Endothelial cell of umbilical vein (primary cell): ENCODE measurements at regions not wholly inside any gene's neighbourhood (a gene's known extent, or its start where the extent isn't known, plus 50 kb on each side); places are given as distances from the start of the nearest gene placed in this dataset.

Source experiments
- BruUV-seq: library from RNA; stranded (reverse); fragments of 400-500 nt; replicated peaks from 2 replicates; lab custom pipeline; 2021; lab: Mats Ljungman, UMichigan
- CTCF ChIA-PET: fragments of 300-600, 350-600 bp; sonication (Branson Sonifier 250); formaldehyde crosslinking; loops from one replicate; lab custom pipeline; 2021; ENCODE audit warnings: antibody characterized with exemption, inconsistent platforms; lab: Charles Lee
- POLR2A ChIA-PET: fragments of 300-600, 350-600 bp; sonication (Branson Sonifier 250); formaldehyde crosslinking; loops from one replicate; lab custom pipeline; 2021; ENCODE audit warnings: antibody characterized with exemption, inconsistent platforms; lab: Charles Lee
- DNase-seq: peaks from one replicate; pipeline ENCODE4 v3.0.0-alpha.2; 2011; ENCODE audit warnings: low read depth, low spot score
- FAIRE-seq: peaks from 2 replicates; lab custom pipeline; 2011; peaks lifted over from hg19 to GRCh38; lab: Jason Lieb, UNC
- H2AFZ ChIP-seq: 2 replicates; pipeline ENCODE4 v1.6.0; 2012; ENCODE audit warnings: low read depth, low read length, control low read depth, inconsistent platforms
- H3K27ac ChIP-seq: 2 replicates; pipeline ENCODE4 v1.5.1; 2011; ENCODE audit warnings: low read depth, mild to moderate bottlenecking, control low read depth, low read length, moderate library complexity; ENCODE audit not compliant: insufficient read depth
- H3K27me3 ChIP-seq, 2 experiments: 2 replicates each; pipeline versions ENCODE4 v1.6.0 to v1.6.1; 2011; ENCODE audit warnings: low read length in 2 of 2, mixed read lengths in 1 of 2; ENCODE audit not compliant: control insufficient read depth in 2 of 2, insufficient read depth in 2 of 2
- H3K36me3 ChIP-seq, 2 experiments: 2 replicates in 1 of 2; 3 replicates in 1 of 2; pipeline ENCODE4 v1.5.1; 2011; ENCODE audit warnings: low read length in 2 of 2, mild to moderate bottlenecking in 1 of 2, moderate library complexity in 1 of 2; ENCODE audit not compliant: control insufficient read depth in 2 of 2, insufficient read depth in 2 of 2; ENCODE audit errors: extremely low read depth in 1 of 2
- H3K4me1 ChIP-seq: 3 replicates; pipeline ENCODE4 v1.5.1; 2011; ENCODE audit warnings: mild to moderate bottlenecking, low read length; ENCODE audit not compliant: control insufficient read depth, insufficient read depth; ENCODE audit errors: extremely low read depth
- H3K4me2 ChIP-seq: 2 replicates; pipeline ENCODE4 v1.6.1; 2011; ENCODE audit warnings: low read length, control low read depth, mixed read lengths; ENCODE audit not compliant: insufficient read depth
- H3K4me3 ChIP-seq, 3 experiments: fragments of 200-600 bp in 1 of 3; sonication (generic), shearing (Covaris generic) in 1 of 3; replicated peaks in 1 of 3; 2 replicates each; pipeline ENCODE4 v1.5.1; 2011 to 2016; ENCODE audit warnings: control low read depth in 3 of 3, low read length in 3 of 3, mild to moderate bottlenecking in 2 of 3, inconsistent platforms in 1 of 3, low read depth in 1 of 3, moderate library complexity in 1 of 3; ENCODE audit not compliant: insufficient read depth in 1 of 3
- H3K79me2 ChIP-seq: 2 replicates; pipeline ENCODE4 v1.6.0; 2012; ENCODE audit warnings: low read length, inconsistent platforms; ENCODE audit not compliant: control insufficient read depth, insufficient read depth
- H3K9ac ChIP-seq: replicated peaks from 2 replicates; pipeline ENCODE3; 2011; ENCODE audit warnings: low read length, control low read depth; ENCODE audit not compliant: insufficient read depth; ENCODE audit errors: extremely low read depth
- H3K9me1 ChIP-seq: replicated peaks from 3 replicates; pipeline ENCODE4 v1.6.0; 2011; ENCODE audit warnings: mild to moderate bottlenecking, low read length; ENCODE audit not compliant: control insufficient read depth, insufficient read depth; ENCODE audit errors: extremely low read depth
- H3K9me3 ChIP-seq: replicated peaks from 2 replicates; pipeline ENCODE4 v1.5.1; 2012; ENCODE audit warnings: low read length, inconsistent platforms; ENCODE audit not compliant: control insufficient read depth, insufficient read depth
- H4K20me1 ChIP-seq: replicated peaks from 2 replicates; pipeline ENCODE3; 2011; ENCODE audit warnings: mild to moderate bottlenecking, low read length; ENCODE audit not compliant: control insufficient read depth, insufficient read depth; ENCODE audit errors: extremely low read depth
- CTCF ChIP-seq, 2 donors: IDR thresholded peaks; 1 replicate in 1 of 2; 2 replicates in 1 of 2; pipeline ENCODE4 v1.5.1; 2011; ENCODE audit warnings: low read length in 2 of 2, mild to moderate bottlenecking in 2 of 2, moderate library complexity in 2 of 2, control low read depth in 1 of 2, inconsistent platforms in 1 of 2, low read depth in 1 of 2; ENCODE audit not compliant: insufficient read depth in 1 of 2; ENCODE audit errors: extremely low read depth in 1 of 2
- EZH2 ChIP-seq: IDR thresholded peaks from 2 replicates; pipeline ENCODE4 v1.6.1; 2012; ENCODE audit warnings: borderline replicate concordance, low read depth, mild to moderate bottlenecking, moderate library complexity, low read length, inconsistent platforms; ENCODE audit not compliant: severe bottlenecking
- FOS ChIP-seq: IDR thresholded peaks from 2 replicates; pipeline ENCODE4 v1.6.1; 2011; ENCODE audit warnings: mild to moderate bottlenecking, low read length, moderate library complexity, borderline replicate concordance; ENCODE audit not compliant: insufficient read depth
- GATA2 ChIP-seq: IDR thresholded peaks from 2 replicates; pipeline ENCODE4 v1.7.0; 2011; ENCODE audit warnings: low read depth, mild to moderate bottlenecking, moderate library complexity, mixed read lengths, low read length; ENCODE audit not compliant: insufficient read length, insufficient read depth
- JUN ChIP-seq: IDR thresholded peaks from 2 replicates; pipeline ENCODE4 v1.6.1; 2011; ENCODE audit warnings: borderline replicate concordance, low read depth; ENCODE audit not compliant: insufficient read length, insufficient read depth
- MAX ChIP-seq: IDR thresholded peaks from 2 replicates; pipeline ENCODE4 v1.6.1; 2011; ENCODE audit not compliant: insufficient read depth, insufficient read length
- MYC ChIP-seq: IDR thresholded peaks from one replicate; pipeline ENCODE4 v1.6.1; 2011; ENCODE audit warnings: mild to moderate bottlenecking, low read depth, low read length
- POLR2A ChIP-seq: IDR thresholded peaks from 2 replicates; pipeline ENCODE4 v1.6.1; 2012; ENCODE audit warnings: low read depth, mild to moderate bottlenecking, control low read depth, low read length
- POLR2AphosphoS5 ChIP-seq: IDR thresholded peaks from 2 replicates; pipeline ENCODE4 v1.6.1; 2012; ENCODE audit warnings: low read depth, mild to moderate bottlenecking, control low read depth, low read length, moderate library complexity; ENCODE audit not compliant: insufficient read depth
- dilution Hi-C: fragments of 300-500 bp; cut with MboI; formaldehyde crosslinking; loops from one replicate; pipeline ENCODE4 v1.15.0; 2019; ENCODE audit warnings: low sequenced_read_pairs; ENCODE audit not compliant: extremely low pct_ligation_motif_present
- intact Hi-C: fragments of 100-400 bp; cut with micrococcal nuclease; formaldehyde crosslinking; loops from one replicate; pipeline ENCODE4 v1.10.0; 2022

- ChIA-PET CTCF (no interaction called here), POLR2A (no interaction called here)
- H2AFZ ChIP-seq = no peak overlapping the region
- TF ChIP-seq MAX (no peak), POLR2AphosphoS5 (no peak), FOS (no peak), CTCF (IDR thresholded peaks at IDR 0.05; ENCODE audit: extremely low read depth in 1 of 2, insufficient read depth in 1 of 2, low read depth in 1 of 2, low read length in 2 of 2) (no peak), POLR2A (no peak), JUN (no peak), GATA2 (no peak), MYC (no peak), EZH2 (no peak)
- H3K27ac ChIP-seq = no peak overlapping the region
- intact Hi-C loops (no loop called here), dilution Hi-C loops (no loop called here)
- H3K27me3 ChIP-seq = no peaks in the 10 kb centered on the region
- no peaks in the 10 kb centered on the region for H3K36me3 ChIP-seq
- H3K79me2 ChIP-seq = no peaks in the 10 kb centered on the region
- H3K9me3 ChIP-seq = no peaks in the 10 kb centered on the region
- BruUV-seq = no TSS peak
- H3K9ac ChIP-seq = no peak overlapping the region
- DNase-seq (no peak), FAIRE-seq (no peak)
- no peaks in the 10 kb centered on the region for H3K4me1 ChIP-seq
- no peaks in the 10 kb centered on the region for H4K20me1 ChIP-seq
- no peak overlapping the region for H3K4me2 ChIP-seq
- no peaks in the 10 kb centered on the region for H3K9me1 ChIP-seq
- no peak overlapping the region for H3K4me3 ChIP-seq
Observed at GRCh38 chr2:122112216-122113005, 357.0 kb downstream of the TSN start.
